HL-60 (cell line): ENCODE measurements at regions not wholly inside any gene's neighbourhood (a gene's known extent, or its start where the extent isn't known, plus 50 kb on each side); places are given as distances from the start of the nearest gene placed in this dataset.

Experiments used
- DNase-seq, 2 experiments: peaks; one replicate each; pipeline ENCODE4 v3.0.0-alpha.2; 2010 to 2020; ENCODE audit warnings: low read depth in 1 of 2, low spot score in 1 of 2
- H3K27ac ChIP-seq: fragments of 250-450 bp; sonication (Bioruptor Pico); replicated peaks from 2 replicates; pipeline ENCODE4 v1.5.1; 2020; ENCODE audit warnings: mild to moderate bottlenecking, moderate library complexity
- H3K27me3 ChIP-seq: fragments of 250-450 bp; sonication (Bioruptor Pico); 2 replicates; pipeline ENCODE4 v1.5.1; 2021; ENCODE audit warnings: mild to moderate bottlenecking, moderate library complexity; ENCODE audit not compliant: insufficient read depth, poor library complexity, severe bottlenecking
- H3K4me3 ChIP-seq: replicated peaks from 2 replicates; pipeline ENCODE4 v1.5.1; 2011; ENCODE audit warnings: mild to moderate bottlenecking, control low read depth, low read length; ENCODE audit not compliant: insufficient read depth
- GABPA ChIP-seq: IDR thresholded peaks from 2 replicates; pipeline ENCODE4 v1.6.1; 2012; ENCODE audit warnings: low read depth
- POLR2AphosphoS5 ChIP-seq: IDR thresholded peaks from 2 replicates; pipeline ENCODE4 v1.6.1; 2012; ENCODE audit warnings: low read depth
- SPI1 ChIP-seq: IDR thresholded peaks from 2 replicates; pipeline ENCODE4 v1.6.1; 2012; ENCODE audit warnings: low read depth, mild to moderate bottlenecking, borderline replicate concordance
- TF ChIP-seq, protein P1 (sequence below): IDR thresholded peaks from 2 replicates; pipeline ENCODE4 v1.6.1; 2012; ENCODE audit warnings: low read depth; ENCODE audit not compliant: insufficient replicate concordance
- TF ChIP-seq, protein P2 (sequence below): IDR thresholded peaks from one replicate; pipeline ENCODE4 v1.5.1; 2011; ENCODE audit warnings: low read length, control low read depth, inconsistent platforms; ENCODE audit not compliant: insufficient read depth

DNA sequence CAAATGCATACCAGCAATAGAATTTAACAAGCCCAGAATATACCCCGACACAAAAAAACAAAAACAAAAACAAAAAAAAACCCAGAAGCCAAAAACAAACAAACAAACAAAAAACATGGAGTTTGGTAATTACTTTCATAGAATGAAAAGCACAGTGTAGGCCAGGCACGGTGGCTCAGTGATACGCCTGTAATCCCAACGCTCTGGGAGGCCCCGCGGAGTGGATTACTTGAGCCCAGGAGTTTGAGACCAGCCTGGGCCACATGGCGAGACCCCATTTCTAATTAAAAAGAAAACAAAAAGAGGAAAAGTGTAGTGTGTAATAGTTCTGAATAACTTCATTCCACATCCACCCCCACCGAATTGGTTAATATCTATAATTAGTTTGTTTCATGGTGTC lies 1265.7 kb downstream of the NCAM2 start:
- TF ChIP-seq, protein P1, sequence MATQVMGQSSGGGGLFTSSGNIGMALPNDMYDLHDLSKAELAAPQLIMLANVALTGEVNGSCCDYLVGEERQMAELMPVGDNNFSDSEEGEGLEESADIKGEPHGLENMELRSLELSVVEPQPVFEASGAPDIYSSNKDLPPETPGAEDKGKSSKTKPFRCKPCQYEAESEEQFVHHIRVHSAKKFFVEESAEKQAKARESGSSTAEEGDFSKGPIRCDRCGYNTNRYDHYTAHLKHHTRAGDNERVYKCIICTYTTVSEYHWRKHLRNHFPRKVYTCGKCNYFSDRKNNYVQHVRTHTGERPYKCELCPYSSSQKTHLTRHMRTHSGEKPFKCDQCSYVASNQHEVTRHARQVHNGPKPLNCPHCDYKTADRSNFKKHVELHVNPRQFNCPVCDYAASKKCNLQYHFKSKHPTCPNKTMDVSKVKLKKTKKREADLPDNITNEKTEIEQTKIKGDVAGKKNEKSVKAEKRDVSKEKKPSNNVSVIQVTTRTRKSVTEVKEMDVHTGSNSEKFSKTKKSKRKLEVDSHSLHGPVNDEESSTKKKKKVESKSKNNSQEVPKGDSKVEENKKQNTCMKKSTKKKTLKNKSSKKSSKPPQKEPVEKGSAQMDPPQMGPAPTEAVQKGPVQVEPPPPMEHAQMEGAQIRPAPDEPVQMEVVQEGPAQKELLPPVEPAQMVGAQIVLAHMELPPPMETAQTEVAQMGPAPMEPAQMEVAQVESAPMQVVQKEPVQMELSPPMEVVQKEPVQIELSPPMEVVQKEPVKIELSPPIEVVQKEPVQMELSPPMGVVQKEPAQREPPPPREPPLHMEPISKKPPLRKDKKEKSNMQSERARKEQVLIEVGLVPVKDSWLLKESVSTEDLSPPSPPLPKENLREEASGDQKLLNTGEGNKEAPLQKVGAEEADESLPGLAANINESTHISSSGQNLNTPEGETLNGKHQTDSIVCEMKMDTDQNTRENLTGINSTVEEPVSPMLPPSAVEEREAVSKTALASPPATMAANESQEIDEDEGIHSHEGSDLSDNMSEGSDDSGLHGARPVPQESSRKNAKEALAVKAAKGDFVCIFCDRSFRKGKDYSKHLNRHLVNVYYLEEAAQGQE = no peak
- no peak for DNase-seq
- Histone ChIP-seq H3K27me3 (no peaks in the 10 kb centered on the region), H3K4me3 (no peak overlapping the region), H3K27ac (no peak overlapping the region)

DNA sequence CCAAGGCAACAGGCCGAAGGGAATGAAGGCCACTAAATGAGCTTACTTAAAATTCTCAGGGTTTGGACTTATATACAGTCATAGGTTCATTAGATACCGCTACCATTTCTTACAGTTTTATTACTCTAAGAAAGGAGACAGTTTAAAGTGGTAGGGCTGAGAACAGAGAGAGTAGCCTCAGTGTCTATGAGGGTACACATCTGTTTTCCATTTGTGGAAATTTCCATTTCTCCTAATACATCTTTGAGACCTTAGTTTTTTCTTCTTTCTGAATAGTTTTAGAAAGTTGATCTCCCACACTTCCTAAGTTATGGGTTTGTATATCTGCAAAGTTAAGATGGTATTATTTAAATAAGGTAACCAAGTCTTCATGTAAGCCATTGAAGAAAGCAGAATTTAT lies 1279.1 kb downstream of the NCAM2 start:
- DNase-seq = no peak
- Histone ChIP-seq H3K27ac (no peak overlapping the region), H3K4me3 (no peak overlapping the region), H3K27me3 (no peaks in the 10 kb centered on the region)
- TF ChIP-seq SPI1 (no peak), GABPA (no peak), POLR2AphosphoS5 (no peak)
- TF ChIP-seq, protein P1 = no peak
- TF ChIP-seq, protein P2, sequence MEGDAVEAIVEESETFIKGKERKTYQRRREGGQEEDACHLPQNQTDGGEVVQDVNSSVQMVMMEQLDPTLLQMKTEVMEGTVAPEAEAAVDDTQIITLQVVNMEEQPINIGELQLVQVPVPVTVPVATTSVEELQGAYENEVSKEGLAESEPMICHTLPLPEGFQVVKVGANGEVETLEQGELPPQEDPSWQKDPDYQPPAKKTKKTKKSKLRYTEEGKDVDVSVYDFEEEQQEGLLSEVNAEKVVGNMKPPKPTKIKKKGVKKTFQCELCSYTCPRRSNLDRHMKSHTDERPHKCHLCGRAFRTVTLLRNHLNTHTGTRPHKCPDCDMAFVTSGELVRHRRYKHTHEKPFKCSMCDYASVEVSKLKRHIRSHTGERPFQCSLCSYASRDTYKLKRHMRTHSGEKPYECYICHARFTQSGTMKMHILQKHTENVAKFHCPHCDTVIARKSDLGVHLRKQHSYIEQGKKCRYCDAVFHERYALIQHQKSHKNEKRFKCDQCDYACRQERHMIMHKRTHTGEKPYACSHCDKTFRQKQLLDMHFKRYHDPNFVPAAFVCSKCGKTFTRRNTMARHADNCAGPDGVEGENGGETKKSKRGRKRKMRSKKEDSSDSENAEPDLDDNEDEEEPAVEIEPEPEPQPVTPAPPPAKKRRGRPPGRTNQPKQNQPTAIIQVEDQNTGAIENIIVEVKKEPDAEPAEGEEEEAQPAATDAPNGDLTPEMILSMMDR = no peak

DNA sequence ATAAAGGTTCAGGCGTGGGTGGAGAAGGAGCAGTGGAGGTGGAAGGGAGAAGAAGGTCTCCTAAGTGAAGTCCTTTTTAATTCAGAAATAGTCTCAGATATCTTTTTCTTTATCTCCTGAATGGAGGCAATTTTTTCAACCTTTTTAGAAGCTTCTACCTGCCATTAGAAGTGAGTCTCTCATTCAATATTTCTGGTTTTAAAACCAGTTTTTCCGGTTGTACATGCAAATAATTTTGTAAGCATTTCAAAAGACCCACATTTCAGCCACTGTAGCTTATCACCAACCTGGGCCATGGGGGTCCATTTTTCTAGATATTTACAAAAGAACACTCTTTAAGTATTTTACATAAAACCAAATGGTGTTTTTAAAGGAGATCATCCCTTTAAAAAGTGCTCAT lies 1280.2 kb downstream of the NCAM2 start:
- DNase-seq = no peak
- H3K4me3 ChIP-seq = no peak overlapping the region

More for the DNA sequence above, 1280.2 kb downstream of the NCAM2 start:
- Histone ChIP-seq H3K27me3 (no peaks in the 10 kb centered on the region), H3K27ac (no peak overlapping the region)
- TF ChIP-seq, protein P1 = no peak
- TF ChIP-seq POLR2AphosphoS5 (no peak), SPI1 (no peak), GABPA (no peak)
- TF ChIP-seq, protein P2 = no peak
